Trophoblast cell (in vitro differentiated cells and primary cell): ENCODE measurements at regions not wholly inside any gene's neighbourhood (a gene's known extent, or its start where the extent isn't known, plus 50 kb on each side); places are given as distances from the start of the nearest gene placed in this dataset.
A peak's percentile ranks its signal among the peaks of the same experiment; 100 is the strongest.

ENCODE experiments used
- DNase-seq, 2 donors: peaks; one replicate each; pipeline ENCODE4 v3.0.0-alpha.2; 2016
- H2AFZ ChIP-seq: 2 replicates; pipeline ENCODE4 v1.6.1; 2013; ENCODE audit warnings: low read length, moderate library complexity, mild to moderate bottlenecking; ENCODE audit not compliant: insufficient read depth, poor library complexity
- H2AK5ac ChIP-seq: 2 replicates; pipeline ENCODE4 v1.6.1; 2013; ENCODE audit warnings: mild to moderate bottlenecking, low read length
- H2BK120ac ChIP-seq: 2 replicates; pipeline ENCODE4 v1.6.1; 2013; ENCODE audit warnings: low read length, mild to moderate bottlenecking, moderate library complexity; ENCODE audit not compliant: insufficient read depth, poor library complexity
- H2BK12ac ChIP-seq: 2 replicates; pipeline ENCODE4 v1.6.1; 2013; ENCODE audit warnings: mild to moderate bottlenecking, low read length, moderate library complexity
- H2BK5ac ChIP-seq: 2 replicates; pipeline ENCODE4 v1.6.1; 2013; ENCODE audit warnings: low read length, low read depth, moderate library complexity, mild to moderate bottlenecking; ENCODE audit not compliant: poor library complexity
- H3K14ac ChIP-seq: 2 replicates; pipeline ENCODE4 v1.6.1; 2013; ENCODE audit warnings: mild to moderate bottlenecking, low read length
- H3K18ac ChIP-seq: 2 replicates; pipeline ENCODE4 v1.6.1; 2013; ENCODE audit warnings: mild to moderate bottlenecking, low read length
- H3K23ac ChIP-seq: 2 replicates; pipeline ENCODE4 v1.6.1; 2013; ENCODE audit warnings: low read length
- H3K27ac ChIP-seq: 2 replicates; pipeline ENCODE4 v1.5.1; 2013; ENCODE audit warnings: low read depth, mild to moderate bottlenecking, inconsistent platforms, low read length, moderate library complexity
- H3K27me3 ChIP-seq: 2 replicates; pipeline ENCODE4 v1.6.1; 2013; ENCODE audit warnings: inconsistent platforms, mild to moderate bottlenecking, low read length, moderate library complexity; ENCODE audit not compliant: insufficient read depth
- H3K36me3 ChIP-seq, 2 experiments: 1 replicate in 1 of 2; 2 replicates in 1 of 2; pipeline ENCODE4 v1.6.1; 2013; ENCODE audit warnings: low read length in 2 of 2, mild to moderate bottlenecking in 2 of 2, moderate library complexity in 1 of 2; ENCODE audit not compliant: insufficient read depth in 2 of 2, control insufficient read depth in 1 of 2
- H3K4ac ChIP-seq: 2 replicates; pipeline ENCODE4 v1.6.1; 2013; ENCODE audit warnings: low read depth, mild to moderate bottlenecking, low read length, moderate library complexity
- H3K4me1 ChIP-seq, 2 experiments: 1 replicate in 1 of 2; 2 replicates in 1 of 2; pipeline ENCODE4 v1.6.1; 2013; ENCODE audit warnings: low read length in 2 of 2, mild to moderate bottlenecking in 2 of 2, moderate library complexity in 1 of 2; ENCODE audit not compliant: insufficient read depth in 2 of 2, control insufficient read depth in 1 of 2
- H3K4me2 ChIP-seq: 2 replicates; pipeline ENCODE4 v1.6.1; 2013; ENCODE audit warnings: inconsistent platforms, mild to moderate bottlenecking, low read length, moderate library complexity
- H3K4me3 ChIP-seq: 2 replicates; pipeline ENCODE4 v1.5.1; 2013; ENCODE audit warnings: mild to moderate bottlenecking, low read depth, low read length, inconsistent platforms
- H3K79me1 ChIP-seq: one replicate; pipeline ENCODE4 v1.6.1; 2013; ENCODE audit warnings: low read length
- H3K79me2 ChIP-seq: 2 replicates; pipeline ENCODE4 v1.6.1; 2013; ENCODE audit warnings: low read length, mild to moderate bottlenecking; ENCODE audit not compliant: control insufficient read depth, insufficient read depth, poor library complexity
- H3K9ac ChIP-seq: 2 replicates; pipeline ENCODE4 v1.6.1; 2013; ENCODE audit warnings: mild to moderate bottlenecking, low read length
- H3K9me3 ChIP-seq: 2 replicates; pipeline ENCODE4 v1.6.1; 2013; ENCODE audit warnings: low read depth, mild to moderate bottlenecking, control low read depth, inconsistent platforms, low read length; ENCODE audit not compliant: insufficient read depth
- H4K12ac ChIP-seq: 2 replicates; pipeline ENCODE4 v1.6.1; 2013; ENCODE audit warnings: low read depth, mild to moderate bottlenecking, low read length, moderate library complexity
- H4K8ac ChIP-seq: 2 replicates; pipeline ENCODE4 v1.6.1; 2013; ENCODE audit warnings: low read depth, mild to moderate bottlenecking, low read length, moderate library complexity
- H4K91ac ChIP-seq: one replicate; pipeline ENCODE4 v1.6.1; 2013; ENCODE audit warnings: low read depth, mild to moderate bottlenecking, low read length, moderate library complexity
- WGBS: extraction: QIAGEN DNeasy Blood & Tissue Kit; methylation state at CpG from one replicate; pipeline ENCODE4 v1.1.7; 2013; ENCODE audit warnings: missing lambda C conversion rate; ENCODE audit not compliant: insufficient read length, insufficient coverage; ENCODE audit errors: extremely low coverage; 5-methylcytosine and 5-hydroxymethylcytosine counted together

DNA sequence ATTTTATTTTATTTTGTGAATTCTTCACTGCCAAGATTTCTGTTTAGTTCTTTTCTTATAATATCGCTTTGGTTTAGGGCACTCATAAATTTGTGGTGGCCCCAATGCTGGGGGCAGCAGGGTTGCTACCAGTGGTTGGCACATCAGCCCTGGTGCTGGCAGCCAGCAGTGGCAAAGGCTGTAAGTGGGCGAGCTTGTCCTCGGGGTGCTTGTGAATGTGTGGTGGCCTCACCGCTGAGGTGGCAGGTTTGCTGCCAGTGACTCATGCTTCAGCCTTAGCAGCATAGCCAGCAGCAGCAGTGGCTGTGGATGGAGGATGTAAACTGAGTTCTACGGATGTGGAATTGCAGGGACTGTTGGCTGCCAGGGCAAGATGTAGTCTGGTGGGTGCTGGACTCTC lies 262.9 kb upstream of the DMAC1 start:
- Histone ChIP-seq H2AFZ (no peak overlapping the region), H3K9ac (peak overlapping the region; percentile 60), H4K91ac (no peak overlapping the region), H3K9me3 (peaks cover 3% of the 10 kb centered on the region), H3K4ac (no peak overlapping the region), H3K36me3 (no peaks in the 10 kb centered on the region), H2AK5ac (no peak overlapping the region), H3K27me3 (no peaks in the 10 kb centered on the region), H2BK12ac (no peak overlapping the region), H3K27ac (no peak overlapping the region), H3K18ac (no peak overlapping the region), H3K4me3 (no peak overlapping the region), H3K79me2 (no peaks in the 10 kb centered on the region), H2BK120ac (no peak overlapping the region), H3K79me1 (no peaks in the 10 kb centered on the region), H2BK5ac (no peak overlapping the region), H4K12ac (no peak overlapping the region), H3K23ac (no peak overlapping the region), H3K4me1 (no peaks in the 10 kb centered on the region), H3K14ac (no peak overlapping the region), H3K4me2 (no peak overlapping the region), H4K8ac (no peak overlapping the region)
- no CpG with 5 or more reads among the region's 5 CpGs for WGBS
- DNase-seq = no peak

DNA sequence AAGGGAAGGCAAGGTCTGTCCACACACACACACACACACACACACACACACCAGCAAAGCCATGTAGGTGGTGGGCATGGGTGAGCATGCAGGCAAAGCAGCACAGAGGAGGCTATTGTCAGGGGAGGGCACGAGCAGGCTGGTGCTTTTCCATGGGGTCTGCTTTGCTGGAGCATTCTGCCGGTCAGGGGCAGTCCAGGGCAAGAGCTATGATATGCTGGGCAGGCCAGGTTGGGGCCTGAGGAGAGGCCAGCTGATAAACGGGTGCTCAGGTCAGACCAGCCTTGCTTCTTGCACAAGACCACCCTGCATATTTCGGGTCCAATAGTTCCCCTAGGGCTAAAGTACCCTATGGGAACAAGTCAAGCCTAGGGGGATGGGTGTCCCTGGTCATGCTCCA lies 253.9 kb upstream of the DMAC1 start:
- Histone ChIP-seq H3K9me3 (peaks cover 4% of the 10 kb centered on the region), H2BK120ac (no peak overlapping the region), H4K12ac (no peak overlapping the region), H4K91ac (no peak overlapping the region), H4K8ac (no peak overlapping the region), H3K9ac (no peak overlapping the region), H3K4ac (no peak overlapping the region), H3K27me3 (no peaks in the 10 kb centered on the region), H3K4me1 (no peaks in the 10 kb centered on the region), H2BK5ac (no peak overlapping the region), H3K79me1 (no peaks in the 10 kb centered on the region), H3K23ac (no peak overlapping the region), H2BK12ac (no peak overlapping the region), H3K36me3 (no peaks in the 10 kb centered on the region), H2AK5ac (no peak overlapping the region), H3K4me3 (peak overlapping the region; percentile 49), H3K14ac (no peak overlapping the region), H3K27ac (no peak overlapping the region), H3K79me2 (no peaks in the 10 kb centered on the region), H3K4me2 (no peak overlapping the region), H3K18ac (no peak overlapping the region), H2AFZ (no peak overlapping the region)
- DNase-seq = no peak
- WGBS = no CpG with 5 or more reads among the region's 4 CpGs

DNA sequence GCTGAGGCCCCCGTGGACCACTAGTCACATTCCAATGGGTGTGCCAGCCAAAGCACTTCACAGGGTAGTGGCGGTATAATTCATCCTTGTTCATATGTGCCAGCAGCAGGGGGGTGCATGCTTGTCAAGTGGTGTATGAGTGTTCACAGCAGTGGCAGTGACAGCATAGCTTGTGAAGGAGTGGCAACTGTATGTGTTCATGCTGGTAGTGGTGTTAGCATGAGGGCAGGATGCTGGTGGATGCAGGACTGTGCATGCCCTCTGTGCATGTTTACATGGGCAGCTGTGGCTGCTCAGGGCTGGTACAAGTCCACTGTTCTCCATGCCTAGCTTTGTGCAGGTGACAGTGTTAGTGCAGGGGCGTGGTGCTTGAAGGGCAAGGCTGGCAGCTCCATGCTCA lies 253.4 kb upstream of the DMAC1 start:
- WGBS = no CpG with 5 or more reads among the region's 3 CpGs

DNA sequence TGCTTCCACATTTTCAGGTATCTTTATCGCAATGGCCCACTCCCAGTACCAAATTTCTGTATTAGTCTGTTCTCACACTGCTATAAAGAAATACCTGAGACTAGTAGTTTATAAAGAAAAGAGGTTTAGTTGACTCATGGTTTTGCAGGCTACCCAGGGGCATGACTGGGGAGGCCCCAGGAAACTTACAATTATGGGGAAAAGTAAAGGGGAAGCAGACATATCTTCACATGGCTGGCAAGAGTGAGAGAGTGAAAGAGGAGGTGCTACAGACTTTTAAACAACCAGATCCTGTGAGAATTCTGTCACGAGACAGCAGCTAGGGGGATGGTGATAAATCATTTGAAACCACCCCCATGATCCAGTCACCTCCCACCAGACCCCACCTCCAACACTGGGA lies 238.2 kb upstream of the DMAC1 start:
- no peak overlapping the region for H4K91ac ChIP-seq
- H3K27me3 ChIP-seq = no peaks in the 10 kb centered on the region
- H4K8ac ChIP-seq = no peak overlapping the region
- H4K12ac ChIP-seq = no peak overlapping the region
- H2BK120ac ChIP-seq = no peak overlapping the region
- no peak overlapping the region for H2BK5ac ChIP-seq
- no peak for DNase-seq
- H3K79me1 ChIP-seq = no peaks in the 10 kb centered on the region
- H3K79me2 ChIP-seq = no peaks in the 10 kb centered on the region
- no peaks in the 10 kb centered on the region for H3K4me1 ChIP-seq
- H2AK5ac ChIP-seq = no peak overlapping the region
- no peak overlapping the region for H3K4me2 ChIP-seq
- no peak overlapping the region for H3K27ac ChIP-seq
- no peak overlapping the region for H3K4me3 ChIP-seq
- no peaks in the 10 kb centered on the region for H3K36me3 ChIP-seq
- H3K14ac ChIP-seq = no peak overlapping the region
- no peak overlapping the region for H3K18ac ChIP-seq
- H2AFZ ChIP-seq = no peak overlapping the region
- H3K23ac ChIP-seq = no peak overlapping the region
- WGBS = no CpG with 5 or more reads among the region's 2 CpGs
- no peak overlapping the region for H3K9ac ChIP-seq
- H3K4ac ChIP-seq = no peak overlapping the region
- H2BK12ac ChIP-seq = no peak overlapping the region
- peaks cover 7% of the 10 kb centered on the region for H3K9me3 ChIP-seq

More for the DNA sequence above, 253.4 kb upstream of the DMAC1 start:
- H3K79me1 ChIP-seq = no peaks in the 10 kb centered on the region
- H3K18ac ChIP-seq = no peak overlapping the region
- no peak overlapping the region for H4K12ac ChIP-seq
- no peaks in the 10 kb centered on the region for H3K36me3 ChIP-seq
- no peak overlapping the region for H3K4ac ChIP-seq
- no peak overlapping the region for H2BK5ac ChIP-seq
- no peak overlapping the region for H2BK12ac ChIP-seq
- H2BK120ac ChIP-seq = no peak overlapping the region
- no peak overlapping the region for H3K14ac ChIP-seq
- H3K27ac ChIP-seq = no peak overlapping the region
- no peak overlapping the region for H4K8ac ChIP-seq
- H3K4me1 ChIP-seq = no peaks in the 10 kb centered on the region
- H2AFZ ChIP-seq = no peak overlapping the region
- H3K23ac ChIP-seq = no peak overlapping the region
- H3K9me3 ChIP-seq = peaks cover 4% of the 10 kb centered on the region
- H3K79me2 ChIP-seq = no peaks in the 10 kb centered on the region
- H3K27me3 ChIP-seq = no peaks in the 10 kb centered on the region
- H4K91ac ChIP-seq = no peak overlapping the region
- H3K4me3 ChIP-seq = peak overlapping the region; percentile 49
- DNase-seq = peak; percentile 69 to 76
- no peak overlapping the region for H3K4me2 ChIP-seq
- no peak overlapping the region for H3K9ac ChIP-seq
- H2AK5ac ChIP-seq = no peak overlapping the region
